GM23338 (cell line): ENCODE measurements at regions not wholly inside any gene's neighbourhood (a gene's known extent, or its start where the extent isn't known, plus 50 kb on each side); places are given as distances from the start of the nearest gene placed in this dataset.

Experiments used
- ATAC-seq: fragments of 200-7000 bp; cut with Tn5 transposase; 3 replicates; pipeline ENCODE4 v1.9.1; 2020
- DNase-seq: peaks from one replicate; pipeline ENCODE4 v3.0.0-alpha.2; 2015; ENCODE audit warnings: low spot score
- H2AFZ ChIP-seq: fragments of 200-600 bp; sonication (generic); 2 replicates; pipeline ENCODE4 v1.8.0; 2016; ENCODE audit warnings: antibody characterized with exemption, mild to moderate bottlenecking, moderate library complexity
- H3F3A ChIP-seq: fragments of 200-600 bp; sonication (generic); replicated peaks from 2 replicates; pipeline ENCODE4 v1.8.0; 2017; ENCODE audit warnings: antibody characterized with exemption, mixed run types, low read depth
- H3K27ac ChIP-seq: fragments of 200-600 bp; sonication (generic); 2 replicates; pipeline ENCODE4 v1.6.1; 2016; ENCODE audit warnings: low read depth
- H3K27me3 ChIP-seq: fragments of 200-600 bp; sonication (generic); 2 replicates; pipeline ENCODE4 v1.8.0; 2016; ENCODE audit warnings: mild to moderate bottlenecking, mixed run types, moderate library complexity; ENCODE audit not compliant: insufficient read depth
- H3K36me3 ChIP-seq: fragments of 200-600 bp; sonication (generic); 2 replicates; pipeline ENCODE4 v1.8.0; 2016; ENCODE audit warnings: mild to moderate bottlenecking; ENCODE audit not compliant: insufficient read depth
- H3K4me1 ChIP-seq: fragments of 200-600 bp; sonication (generic); 2 replicates; pipeline ENCODE4 v1.8.0; 2016; ENCODE audit warnings: mild to moderate bottlenecking, moderate library complexity; ENCODE audit not compliant: insufficient read depth
- H3K4me2 ChIP-seq: fragments of 200-600 bp; sonication (generic); 2 replicates; pipeline ENCODE4 v1.7.1; 2017; ENCODE audit warnings: mixed run types
- H3K4me3 ChIP-seq: fragments of 200-600 bp; sonication (generic); 2 replicates; pipeline ENCODE4 v1.6.1; 2016; ENCODE audit warnings: mixed run types
- H3K79me2 ChIP-seq: fragments of 200-600 bp; sonication (generic); replicated peaks from 2 replicates; pipeline ENCODE4 v1.8.0; 2017; ENCODE audit warnings: mild to moderate bottlenecking; ENCODE audit not compliant: insufficient read depth
- H3K9me2 ChIP-seq: fragments of 200-600 bp; sonication (generic); 2 replicates; pipeline ENCODE4 v1.8.0; 2017; ENCODE audit not compliant: insufficient read depth
- H4K20me1 ChIP-seq: fragments of 200-600 bp; sonication (generic); replicated peaks from 2 replicates; pipeline ENCODE4 v1.8.0; 2017; ENCODE audit warnings: mild to moderate bottlenecking; ENCODE audit not compliant: insufficient read depth
- H3K27ac Mint-ChIP-seq: 2 replicates; pipeline ENCODE4 v1.8.0; 2020; ENCODE audit warnings: inconsistent platforms, mild to moderate bottlenecking, moderate library complexity, mixed read lengths
- H3K27me3 Mint-ChIP-seq: 3 replicates; pipeline ENCODE4 v1.8.0; 2022; ENCODE audit warnings: low read depth, mild to moderate bottlenecking, moderate library complexity, mixed read lengths, inconsistent platforms; ENCODE audit not compliant: insufficient read depth, poor library complexity
- H3K36me3 Mint-ChIP-seq: 3 replicates; pipeline ENCODE4 v1.8.0; 2021; ENCODE audit warnings: low read depth, mild to moderate bottlenecking, inconsistent platforms, moderate library complexity, mixed read lengths
- H3K4me1 Mint-ChIP-seq: 3 replicates; pipeline ENCODE4 v1.8.0; 2020; ENCODE audit warnings: mild to moderate bottlenecking, inconsistent platforms, mixed read lengths
- H3K4me3 Mint-ChIP-seq: 3 replicates; pipeline ENCODE4 v1.8.0; 2021; ENCODE audit warnings: moderate library complexity, mild to moderate bottlenecking, inconsistent platforms, mixed read lengths
- H3K9me3 Mint-ChIP-seq: 3 replicates; pipeline ENCODE4 v1.8.0; 2020; ENCODE audit warnings: moderate library complexity, mild to moderate bottlenecking, inconsistent platforms, mixed read lengths
- CREB1 ChIP-seq: fragments of 250-450 bp; sonication (Bioruptor Pico); IDR thresholded peaks from 2 replicates; pipeline ENCODE4 v1.5.0; 2020; ENCODE audit warnings: low read depth, mild to moderate bottlenecking, moderate library complexity
- CTCF ChIP-seq, 2 experiments: fragments of 200-600 bp in 1 of 2; sonication (generic) in 1 of 2; conservative IDR thresholded peaks; 2 replicates each; pipeline versions ENCODE4 v1.5.1 to v1.6.1; 2016 to 2017; ENCODE audit warnings: antibody characterized with exemption in 2 of 2, low read depth in 2 of 2, mild to moderate bottlenecking in 2 of 2, moderate library complexity in 1 of 2
- ETS1 ChIP-seq: IDR thresholded peaks from 2 replicates; pipeline ENCODE4 v1.6.1; 2016; ENCODE audit warnings: antibody characterized with exemption
- EZH2 ChIP-seq: fragments of 200-600 bp; sonication (generic); IDR thresholded peaks from one replicate; pipeline ENCODE4 v1.8.0; 2017; ENCODE audit warnings: antibody characterized with exemption, mild to moderate bottlenecking, low read depth; ENCODE audit not compliant: unreplicated experiment
- EZH2phosphoT487 ChIP-seq: fragments of 200-600 bp; sonication (generic); IDR thresholded peaks from one replicate; pipeline ENCODE4 v1.8.1; 2018; ENCODE audit warnings: antibody characterized with exemption; ENCODE audit not compliant: unreplicated experiment
- JUNB ChIP-seq: IDR thresholded peaks from one replicate; pipeline ENCODE4 v1.6.1; 2016; ENCODE audit warnings: antibody characterized with exemption; ENCODE audit not compliant: unreplicated experiment
- NANOG ChIP-seq: IDR thresholded peaks from 2 replicates; pipeline ENCODE4 v1.6.1; 2016; ENCODE audit warnings: antibody characterized with exemption, borderline replicate concordance
- POLR2AphosphoS5 ChIP-seq: IDR thresholded peaks from 2 replicates; pipeline ENCODE4 v1.6.1; 2016; ENCODE audit warnings: antibody characterized with exemption, low read depth
- STAT1 ChIP-seq: IDR thresholded peaks from one replicate; pipeline ENCODE4 v1.6.1; 2016; ENCODE audit warnings: antibody characterized with exemption; ENCODE audit not compliant: unreplicated experiment
- ZNF114 ChIP-seq: fragments of 250-450 bp; sonication (Bioruptor Pico); IDR thresholded peaks from 2 replicates; pipeline ENCODE4 v1.5.0; 2020; ENCODE audit warnings: mild to moderate bottlenecking, moderate library complexity
- ZNF331 ChIP-seq: fragments of 250-450 bp; sonication (Bioruptor Pico); IDR thresholded peaks from 2 replicates; pipeline ENCODE4 v1.5.0; 2020; ENCODE audit warnings: low read depth, mild to moderate bottlenecking, moderate library complexity
- TF ChIP-seq, protein P1 (sequence below): IDR thresholded peaks from one replicate; pipeline ENCODE4 v1.6.1; 2018; ENCODE audit warnings: antibody characterized with exemption; ENCODE audit not compliant: unreplicated experiment
- TF ChIP-seq, protein P2 (sequence below): fragments of 250-450 bp; sonication (Bioruptor Pico); IDR thresholded peaks from 2 replicates; pipeline ENCODE4 v1.5.0; 2020; ENCODE audit warnings: mild to moderate bottlenecking, moderate library complexity

DNA sequence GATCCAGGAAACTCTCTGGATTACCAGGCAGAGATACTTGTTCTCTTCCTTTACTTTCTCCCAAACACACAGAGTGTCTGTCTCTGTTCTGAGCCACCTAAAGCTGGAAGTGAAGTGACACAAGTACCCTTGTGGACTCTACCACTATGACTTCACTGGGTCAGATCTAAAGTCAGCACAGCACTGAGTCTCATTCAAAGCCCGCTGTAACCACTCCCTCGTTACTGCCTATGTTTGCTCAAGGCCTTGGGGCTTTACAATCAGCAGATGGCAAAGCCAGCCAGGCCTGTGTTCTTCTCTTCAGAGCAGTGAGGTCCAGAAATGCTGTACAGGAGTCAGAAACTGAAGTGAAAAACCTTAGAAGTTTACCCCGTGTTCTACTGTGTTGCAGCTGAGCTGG lies 588.3 kb upstream of the SEMA6D start:
- TF ChIP-seq STAT1 = no peak
- no peak for TF ChIP-seq CREB1
- TF ChIP-seq, protein P1, sequence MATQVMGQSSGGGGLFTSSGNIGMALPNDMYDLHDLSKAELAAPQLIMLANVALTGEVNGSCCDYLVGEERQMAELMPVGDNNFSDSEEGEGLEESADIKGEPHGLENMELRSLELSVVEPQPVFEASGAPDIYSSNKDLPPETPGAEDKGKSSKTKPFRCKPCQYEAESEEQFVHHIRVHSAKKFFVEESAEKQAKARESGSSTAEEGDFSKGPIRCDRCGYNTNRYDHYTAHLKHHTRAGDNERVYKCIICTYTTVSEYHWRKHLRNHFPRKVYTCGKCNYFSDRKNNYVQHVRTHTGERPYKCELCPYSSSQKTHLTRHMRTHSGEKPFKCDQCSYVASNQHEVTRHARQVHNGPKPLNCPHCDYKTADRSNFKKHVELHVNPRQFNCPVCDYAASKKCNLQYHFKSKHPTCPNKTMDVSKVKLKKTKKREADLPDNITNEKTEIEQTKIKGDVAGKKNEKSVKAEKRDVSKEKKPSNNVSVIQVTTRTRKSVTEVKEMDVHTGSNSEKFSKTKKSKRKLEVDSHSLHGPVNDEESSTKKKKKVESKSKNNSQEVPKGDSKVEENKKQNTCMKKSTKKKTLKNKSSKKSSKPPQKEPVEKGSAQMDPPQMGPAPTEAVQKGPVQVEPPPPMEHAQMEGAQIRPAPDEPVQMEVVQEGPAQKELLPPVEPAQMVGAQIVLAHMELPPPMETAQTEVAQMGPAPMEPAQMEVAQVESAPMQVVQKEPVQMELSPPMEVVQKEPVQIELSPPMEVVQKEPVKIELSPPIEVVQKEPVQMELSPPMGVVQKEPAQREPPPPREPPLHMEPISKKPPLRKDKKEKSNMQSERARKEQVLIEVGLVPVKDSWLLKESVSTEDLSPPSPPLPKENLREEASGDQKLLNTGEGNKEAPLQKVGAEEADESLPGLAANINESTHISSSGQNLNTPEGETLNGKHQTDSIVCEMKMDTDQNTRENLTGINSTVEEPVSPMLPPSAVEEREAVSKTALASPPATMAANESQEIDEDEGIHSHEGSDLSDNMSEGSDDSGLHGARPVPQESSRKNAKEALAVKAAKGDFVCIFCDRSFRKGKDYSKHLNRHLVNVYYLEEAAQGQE = no peak
- no peak for TF ChIP-seq JUNB
- TF ChIP-seq NANOG = no peak
- no peak for TF ChIP-seq POLR2AphosphoS5
- TF ChIP-seq EZH2phosphoT487 = no peak
- TF ChIP-seq, protein P2, sequence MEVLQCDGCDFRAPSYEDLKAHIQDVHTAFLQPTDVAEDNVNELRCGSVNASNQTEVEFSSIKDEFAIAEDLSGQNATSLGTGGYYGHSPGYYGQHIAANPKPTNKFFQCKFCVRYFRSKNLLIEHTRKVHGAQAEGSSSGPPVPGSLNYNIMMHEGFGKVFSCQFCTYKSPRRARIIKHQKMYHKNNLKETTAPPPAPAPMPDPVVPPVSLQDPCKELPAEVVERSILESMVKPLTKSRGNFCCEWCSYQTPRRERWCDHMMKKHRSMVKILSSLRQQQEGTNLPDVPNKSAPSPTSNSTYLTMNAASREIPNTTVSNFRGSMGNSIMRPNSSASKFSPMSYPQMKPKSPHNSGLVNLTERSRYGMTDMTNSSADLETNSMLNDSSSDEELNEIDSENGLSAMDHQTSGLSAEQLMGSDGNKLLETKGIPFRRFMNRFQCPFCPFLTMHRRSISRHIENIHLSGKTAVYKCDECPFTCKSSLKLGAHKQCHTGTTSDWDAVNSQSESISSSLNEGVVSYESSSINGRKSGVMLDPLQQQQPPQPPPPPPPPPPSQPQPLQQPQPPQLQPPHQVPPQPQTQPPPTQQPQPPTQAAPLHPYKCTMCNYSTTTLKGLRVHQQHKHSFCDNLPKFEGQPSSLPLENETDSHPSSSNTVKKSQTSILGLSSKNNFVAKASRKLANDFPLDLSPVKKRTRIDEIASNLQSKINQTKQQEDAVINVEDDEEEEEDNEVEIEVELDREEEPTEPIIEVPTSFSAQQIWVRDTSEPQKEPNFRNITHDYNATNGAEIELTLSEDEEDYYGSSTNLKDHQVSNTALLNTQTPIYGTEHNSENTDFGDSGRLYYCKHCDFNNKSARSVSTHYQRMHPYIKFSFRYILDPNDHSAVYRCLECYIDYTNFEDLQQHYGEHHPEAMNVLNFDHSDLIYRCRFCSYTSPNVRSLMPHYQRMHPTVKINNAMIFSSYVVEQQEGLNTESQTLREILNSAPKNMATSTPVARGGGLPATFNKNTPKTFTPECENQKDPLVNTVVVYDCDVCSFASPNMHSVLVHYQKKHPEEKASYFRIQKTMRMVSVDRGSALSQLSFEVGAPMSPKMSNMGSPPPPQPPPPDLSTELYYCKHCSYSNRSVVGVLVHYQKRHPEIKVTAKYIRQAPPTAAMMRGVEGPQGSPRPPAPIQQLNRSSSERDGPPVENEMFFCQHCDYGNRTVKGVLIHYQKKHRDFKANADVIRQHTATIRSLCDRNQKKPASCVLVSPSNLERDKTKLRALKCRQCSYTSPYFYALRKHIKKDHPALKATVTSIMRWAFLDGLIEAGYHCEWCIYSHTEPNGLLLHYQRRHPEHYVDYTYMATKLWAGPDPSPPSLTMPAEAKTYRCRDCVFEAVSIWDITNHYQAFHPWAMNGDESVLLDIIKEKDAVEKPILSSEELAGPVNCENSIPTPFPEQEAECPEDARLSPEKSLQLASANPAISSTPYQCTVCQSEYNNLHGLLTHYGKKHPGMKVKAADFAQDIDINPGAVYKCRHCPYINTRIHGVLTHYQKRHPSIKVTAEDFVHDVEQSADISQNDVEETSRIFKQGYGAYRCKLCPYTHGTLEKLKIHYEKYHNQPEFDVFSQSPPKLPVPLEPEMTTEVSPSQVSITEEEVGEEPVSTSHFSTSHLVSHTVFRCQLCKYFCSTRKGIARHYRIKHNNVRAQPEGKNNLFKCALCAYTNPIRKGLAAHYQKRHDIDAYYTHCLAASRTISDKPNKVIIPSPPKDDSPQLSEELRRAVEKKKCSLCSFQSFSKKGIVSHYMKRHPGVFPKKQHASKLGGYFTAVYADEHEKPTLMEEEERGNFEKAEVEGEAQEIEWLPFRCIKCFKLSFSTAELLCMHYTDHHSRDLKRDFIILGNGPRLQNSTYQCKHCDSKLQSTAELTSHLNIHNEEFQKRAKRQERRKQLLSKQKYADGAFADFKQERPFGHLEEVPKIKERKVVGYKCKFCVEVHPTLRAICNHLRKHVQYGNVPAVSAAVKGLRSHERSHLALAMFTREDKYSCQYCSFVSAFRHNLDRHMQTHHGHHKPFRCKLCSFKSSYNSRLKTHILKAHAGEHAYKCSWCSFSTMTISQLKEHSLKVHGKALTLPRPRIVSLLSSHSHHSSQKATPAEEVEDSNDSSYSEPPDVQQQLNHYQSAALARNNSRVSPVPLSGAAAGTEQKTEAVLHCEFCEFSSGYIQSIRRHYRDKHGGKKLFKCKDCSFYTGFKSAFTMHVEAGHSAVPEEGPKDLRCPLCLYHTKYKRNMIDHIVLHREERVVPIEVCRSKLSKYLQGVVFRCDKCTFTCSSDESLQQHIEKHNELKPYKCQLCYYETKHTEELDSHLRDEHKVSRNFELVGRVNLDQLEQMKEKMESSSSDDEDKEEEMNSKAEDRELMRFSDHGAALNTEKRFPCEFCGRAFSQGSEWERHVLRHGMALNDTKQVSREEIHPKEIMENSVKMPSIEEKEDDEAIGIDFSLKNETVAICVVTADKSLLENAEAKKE (CRISPR knock-in tag) = no peak
- no peak for TF ChIP-seq EZH2
- TF ChIP-seq ETS1 = no peak
- TF ChIP-seq CTCF (conservative IDR thresholded peaks at IDR 0.05; ENCODE audit: low read depth in 2 of 2) = no peak
- TF ChIP-seq ZNF114 (CRISPR knock-in tag) = no peak
- no peak for TF ChIP-seq ZNF331 (CRISPR knock-in tag)
- Histone ChIP-seq H3F3A (no peaks in the 10 kb centered on the region), H3K27ac (no peak overlapping the region), H3K36me3 (no peaks in the 10 kb centered on the region), H3K79me2 (no peaks in the 10 kb centered on the region), H4K20me1 (no peaks in the 10 kb centered on the region), H3K27me3 (no peaks in the 10 kb centered on the region), H3K9me2 (0 out of 2 replicates have a peak, but pooled peaks cover 6% of the 10 kb centered on the region), H2AFZ (no peak overlapping the region), H3K4me1 (no peaks in the 10 kb centered on the region), H3K4me3 (no peak overlapping the region), H3K4me2 (no peak overlapping the region)
- Mint-ChIP-seq H3K4me1 (no peaks in the 10 kb centered on the region), H3K36me3 (peaks cover 10% of the 10 kb centered on the region), H3K9me3 (peaks cover 51% of the 10 kb centered on the region), H3K27ac (no peak overlapping the region), H3K27me3 (no peaks in the 10 kb centered on the region), H3K4me3 (no peak overlapping the region)
- ATAC-seq (no peak), DNase-seq (no peak)
